Psoas muscle (tissue), 7 donors: ENCODE measurements at regions not wholly inside any gene's neighbourhood (a gene's known extent, or its start where the extent isn't known, plus 50 kb on each side); places are given as distances from the start of the nearest gene placed in this dataset.

ENCODE experiments used
- ATAC-seq, 4 donors: fragments of 200-7000 bp; cut with Tn5 transposase; one replicate each; pipeline ENCODE4 v1.9.1; 2020; ENCODE audit warnings: moderate library complexity in 3 of 4, mild to moderate bottlenecking in 2 of 4
- DNase-seq, 2 donors: peaks; one replicate each; pipeline ENCODE4 v3.0.0-alpha.2; 2020
- H3K27ac ChIP-seq: fragments of 200-600 bp; one replicate; pipeline ENCODE4 v1.8.0; 2022
- H3K27me3 ChIP-seq, 3 donors: fragments of 200-600 bp in 1 of 3; one replicate each; pipeline versions ENCODE4 v1.6.1 to v1.8.0; 2013 to 2022; ENCODE audit warnings: low read length in 2 of 3, mild to moderate bottlenecking in 2 of 3, moderate library complexity in 1 of 3; ENCODE audit not compliant: insufficient read depth in 3 of 3
- H3K36me3 ChIP-seq, 2 donors: fragments of 200-600 bp in 1 of 2; one replicate each; pipeline versions ENCODE4 v1.6.1 to v1.8.0; 2013 to 2022; ENCODE audit warnings: low read depth in 1 of 2, mild to moderate bottlenecking in 1 of 2, moderate library complexity in 1 of 2; ENCODE audit not compliant: insufficient read depth in 1 of 2
- H3K4me1 ChIP-seq: fragments of 200-600 bp; one replicate; pipeline ENCODE4 v1.8.0; 2022
- H3K4me3 ChIP-seq: fragments of 200-600 bp; one replicate; pipeline ENCODE4 v1.8.0; 2022; ENCODE audit warnings: mild to moderate bottlenecking
- H3K9me3 ChIP-seq: fragments of 200-600 bp; one replicate; pipeline ENCODE4 v1.8.0; 2022
- CTCF ChIP-seq: fragments of 200-600 bp; IDR thresholded peaks from one replicate; pipeline ENCODE4 v1.8.0; 2022; ENCODE audit warnings: antibody characterized with exemption
- WGBS, 3 donors: extraction: QIAGEN DNeasy Blood & Tissue Kit; methylation state at CpG; one replicate each; pipeline versions ENCODE4 v1.1.6 to v1.1.7; 2013; 5-methylcytosine and 5-hydroxymethylcytosine counted together
- intact Hi-C, 2 donors: fragments of 100-400 bp; cut with DNase I; formaldehyde crosslinking; loops; one replicate each; pipeline versions ENCODE4 v1.11.0 to v1.14.2; 2022
- donor health status: healthy with polysubstance abuse.
- donor health status: DM: no; HTN: no; CAD: no; lungs with moderate emphysema.
- donor health status: Bipolar disorder and iron deficiency.
- donor health status: healthy.
- donor health status: DM: yes; HTN: yes; CAD: no.
- donor health status: DM: no; HTN: no; CAD: no.
- donor health status: DM: yes; HTN: yes; CAD: no.

DNA sequence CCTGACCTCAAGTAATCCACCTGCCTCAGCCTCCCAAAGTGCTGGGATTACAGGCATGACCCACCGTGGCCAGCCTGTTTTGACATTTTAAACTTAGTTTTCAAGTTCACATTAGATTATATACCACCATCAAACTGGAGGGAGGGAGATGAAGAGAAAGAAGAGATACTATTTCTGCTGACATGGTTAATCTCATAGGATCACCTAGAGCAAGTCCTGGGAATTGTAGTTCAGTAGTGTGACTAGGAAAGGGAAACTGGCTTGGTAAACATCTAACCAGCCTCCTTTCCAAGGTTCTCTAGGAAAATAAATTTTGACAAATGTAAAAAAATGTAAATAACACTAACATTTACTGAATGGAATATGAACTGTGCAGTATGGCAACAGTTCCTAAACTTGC lies 120.5 kb upstream of the ASCC3 start:
- Histone ChIP-seq H3K27me3 (no peaks in the 10 kb centered on the region), H3K36me3 (no peaks in the 10 kb centered on the region), H3K9me3 (peaks cover 4% of the 10 kb centered on the region), H3K4me1 (no peaks in the 10 kb centered on the region), H3K4me3 (no peak overlapping the region), H3K27ac (no peak overlapping the region)
- intact Hi-C loops, result no loop called here
- DNase-seq (no peak), ATAC-seq (no peak)
- 23 to 30% (median 23%) methylated on average over 1 of the region's 1 CpG for WGBS, 3 donors
- no peak for TF ChIP-seq CTCF

- H3K27me3 ChIP-seq, result no peaks in the 10 kb centered on the region
- H3K9me3 ChIP-seq, result peaks cover 4% of the 10 kb centered on the region
- DNase-seq, result no peak
- WGBS, 3 donors, result 90 to 97% (median 91%) methylated on average over 1 of the region's 1 CpG
- intact Hi-C loops, result no loop called here
- TF ChIP-seq CTCF, result no peak
- H3K4me3 ChIP-seq, result no peak overlapping the region
- no peak overlapping the region for H3K27ac ChIP-seq
- no peaks in the 10 kb centered on the region for H3K36me3 ChIP-seq
- no peak for ATAC-seq
- H3K4me1 ChIP-seq, result no peaks in the 10 kb centered on the region
These were observed 121.9 kb upstream of the ASCC3 start for GRCh38 chr6:101003075-101003474.

DNA sequence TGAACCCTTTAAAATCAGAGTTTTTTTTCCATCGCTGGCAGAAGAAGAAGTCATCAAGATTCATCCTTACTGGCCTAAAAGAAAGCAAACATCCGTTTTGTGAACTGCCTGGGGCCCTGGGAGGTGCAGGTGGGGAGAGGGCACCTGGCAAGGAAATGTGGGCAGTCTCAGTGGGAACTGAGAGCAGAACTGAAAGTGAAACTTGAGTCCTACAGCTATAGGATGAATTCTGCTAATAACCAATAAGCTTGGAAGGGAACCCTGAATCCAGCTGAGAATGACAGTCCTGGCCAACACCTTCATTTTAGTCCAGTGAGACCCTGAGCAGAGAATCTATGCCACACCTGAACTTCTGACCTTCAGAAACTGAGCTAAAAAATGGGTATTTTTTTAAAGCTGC lies 130.1 kb upstream of the ASCC3 start:
- Histone ChIP-seq H3K4me3 (no peak overlapping the region), H3K27ac (no peak overlapping the region), H3K4me1 (no peaks in the 10 kb centered on the region), H3K27me3 (no peaks in the 10 kb centered on the region), H3K9me3 (no peaks in the 10 kb centered on the region), H3K36me3 (no peaks in the 10 kb centered on the region)
- no peak for TF ChIP-seq CTCF
- WGBS, 3 donors, result 55 to 60% (median 56%) methylated on average over 2 of the region's 2 CpGs
- DNase-seq (no peak), ATAC-seq (no peak)
- intact Hi-C loops, result no loop called here

- no peak for TF ChIP-seq CTCF
- Histone ChIP-seq H3K27ac (no peak overlapping the region), H3K4me1 (no peaks in the 10 kb centered on the region), H3K27me3 (no peaks in the 10 kb centered on the region), H3K4me3 (no peak overlapping the region), H3K36me3 (no peaks in the 10 kb centered on the region), H3K9me3 (no peaks in the 10 kb centered on the region)
- no peak for DNase-seq
- no peak for ATAC-seq
- WGBS, 3 donors, result 72 to 76% (median 75%) methylated on average over 2 of the region's 2 CpGs
- intact Hi-C loops, result no loop called here
These were observed 132.6 kb upstream of the ASCC3 start for GRCh38 chr6:101013612-101014195.

DNA sequence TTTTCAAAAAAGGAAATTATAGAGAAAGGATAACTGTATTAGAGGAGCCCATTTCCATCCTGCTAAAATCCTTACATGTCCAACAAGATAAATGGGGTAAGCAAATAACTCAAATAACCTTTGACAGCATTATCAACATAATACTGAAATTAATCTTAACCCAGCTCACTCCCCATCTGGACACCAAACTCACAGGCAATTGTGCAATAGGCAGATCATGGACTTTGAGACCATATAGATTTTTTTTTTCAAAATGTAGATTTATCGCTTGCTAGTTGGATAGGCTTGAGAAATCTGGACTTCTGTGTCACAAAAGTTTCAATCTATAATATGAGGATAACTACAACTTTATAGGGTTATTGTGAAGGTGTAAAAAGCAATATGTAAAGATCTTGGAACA lies 134.4 kb upstream of the ASCC3 start:
- TF ChIP-seq CTCF, result no peak
- ATAC-seq (no peak), DNase-seq (no peak)
- Histone ChIP-seq H3K27ac (no peak overlapping the region), H3K27me3 (no peaks in the 10 kb centered on the region), H3K9me3 (no peaks in the 10 kb centered on the region), H3K4me1 (no peaks in the 10 kb centered on the region), H3K4me3 (no peak overlapping the region), H3K36me3 (no peaks in the 10 kb centered on the region)
- intact Hi-C loops, result no loop called here
- WGBS, 3 donors, result 95 to 100% (median 98%) methylated on average over 1 of the region's 1 CpG
